ENCODE measurements at regions not wholly inside any gene's neighbourhood (a gene's known extent, or its start where the extent isn't known, plus 50 kb on each side); places are given as distances from the start of the nearest gene placed in this dataset.

GRCh38 chrX:125012585-125012984, 307.1 kb upstream of the TEX13C start:
- no peak for DNase-seq

- DNase-seq, result no peak
Measured at GRCh38 chrX:125029131-125029530, 290.5 kb upstream of the TEX13C start.

Data from RPMI8226 (cell line).